ENCODE measurements at regions not wholly inside any gene's neighbourhood (a gene's known extent, or its start where the extent isn't known, plus 50 kb on each side); places are given as distances from the start of the nearest gene placed in this dataset.
"Not testable (repeated sequence)": the region's sequence is repeated elsewhere in the genome, so short reads cannot be mapped to it uniquely, and the experiment has no call there.

DNA sequence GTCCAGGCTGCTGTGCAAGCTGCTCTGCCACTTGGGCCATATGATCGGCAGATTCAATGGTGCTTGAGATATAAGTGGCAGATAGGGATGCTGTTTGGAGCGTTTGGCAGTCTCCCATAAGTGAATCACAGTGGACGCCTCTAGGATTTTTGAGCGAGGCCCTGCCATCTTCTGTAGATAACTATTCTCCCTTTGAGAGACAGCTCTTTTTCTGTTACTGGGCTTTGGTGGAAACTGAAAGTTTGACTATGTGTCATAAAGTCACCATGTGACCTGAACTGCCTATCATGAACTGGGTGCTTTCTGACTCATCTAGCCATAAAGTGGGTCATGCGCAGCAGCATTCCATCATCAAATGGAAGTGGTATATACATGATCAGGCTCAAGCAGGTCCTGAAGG is 412.5 kb upstream of the GRID2 start:
- H3K36me3 ChIP-seq (ENCODE audit: control insufficient read depth in 2 of 2, insufficient read depth in 2 of 2, low read length in 1 of 2); H3K27me3 ChIP-seq (ENCODE audit: control insufficient read depth in 2 of 2, insufficient read depth in 1 of 2, low read length in 1 of 2); H3K4me1 ChIP-seq (ENCODE audit: control insufficient read depth in 2 of 2, insufficient read depth in 2 of 2, low read length in 2 of 2); H3K9me3 ChIP-seq (ENCODE audit: control insufficient read depth in 2 of 2, insufficient read depth in 1 of 2, low read length in 1 of 2); DNase-seq (ENCODE audit: low read depth in 6 of 9, low spot score in 9 of 9); H3K27ac ChIP-seq (ENCODE audit: low read depth in 1 of 2, low read length in 1 of 2); H3K4me3 ChIP-seq (ENCODE audit: low read length in 2 of 2): not testable (repeated sequence)
- WGBS, result 96% methylated on average over 5 of the region's 5 CpGs

DNA sequence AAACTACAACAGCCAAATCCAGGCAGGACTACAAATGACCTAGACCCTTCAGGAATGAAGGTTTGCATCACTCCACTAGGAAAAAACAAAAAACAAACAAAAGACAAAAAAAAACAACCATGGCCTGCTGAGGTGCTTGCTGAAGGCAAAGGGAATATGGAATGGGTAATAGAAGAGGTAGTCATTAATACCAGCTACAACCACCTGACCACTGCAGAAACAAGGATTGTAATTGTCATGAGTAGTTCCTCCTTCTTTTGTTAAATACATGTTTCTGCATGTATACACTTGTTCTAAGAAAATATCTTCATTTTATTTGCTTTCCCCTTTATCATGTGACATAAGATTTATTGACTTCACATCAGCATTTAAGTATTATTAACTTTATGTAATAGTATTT is 409.8 kb upstream of the GRID2 start:
- Histone ChIP-seq H3K27ac (ENCODE audit: low read depth in 1 of 2, low read length in 1 of 2) (no peak overlapping the region), H3K9me3 (ENCODE audit: control insufficient read depth in 2 of 2, insufficient read depth in 1 of 2, low read length in 1 of 2) (no peaks in the 10 kb centered on the region), H3K27me3 (ENCODE audit: control insufficient read depth in 2 of 2, insufficient read depth in 1 of 2, low read length in 1 of 2) (no peaks in the 10 kb centered on the region), H3K4me3 (ENCODE audit: low read length in 2 of 2) (no peak overlapping the region), H3K4me1 (ENCODE audit: control insufficient read depth in 2 of 2, insufficient read depth in 2 of 2, low read length in 2 of 2) (no peaks in the 10 kb centered on the region), H3K36me3 (ENCODE audit: control insufficient read depth in 2 of 2, insufficient read depth in 2 of 2, low read length in 1 of 2) (no peaks in the 10 kb centered on the region)
- no peak for DNase-seq (ENCODE audit: low read depth in 6 of 9, low spot score in 9 of 9)

DNA sequence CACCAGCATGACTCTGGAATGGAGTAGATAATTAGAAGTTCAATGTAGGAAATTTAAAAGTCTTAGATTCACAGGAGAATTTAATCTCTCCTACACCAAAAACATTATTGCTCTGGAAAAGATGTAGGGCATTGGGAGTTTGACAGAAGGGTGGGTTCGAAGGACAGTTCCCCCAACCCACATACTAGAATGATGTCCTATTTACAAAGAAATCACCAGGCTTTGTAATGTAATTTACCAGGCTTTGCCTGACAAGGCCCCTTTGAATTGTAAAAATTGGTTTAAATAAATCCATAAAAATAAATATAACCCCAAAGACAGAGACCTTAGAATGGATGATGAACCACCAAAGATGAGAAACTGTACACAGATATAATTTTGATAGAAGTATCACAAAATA is 399.2 kb upstream of the GRID2 start:
- 61% methylated on average over 1 of the region's 1 CpG for WGBS
- Histone ChIP-seq H3K9me3 (ENCODE audit: control insufficient read depth in 2 of 2, insufficient read depth in 1 of 2, low read length in 1 of 2) (no peaks in the 10 kb centered on the region), H3K27ac (ENCODE audit: low read depth in 1 of 2, low read length in 1 of 2) (no peak overlapping the region), H3K4me1 (ENCODE audit: control insufficient read depth in 2 of 2, insufficient read depth in 2 of 2, low read length in 2 of 2) (no peaks in the 10 kb centered on the region), H3K36me3 (ENCODE audit: control insufficient read depth in 2 of 2, insufficient read depth in 2 of 2, low read length in 1 of 2) (no peaks in the 10 kb centered on the region), H3K27me3 (ENCODE audit: control insufficient read depth in 2 of 2, insufficient read depth in 1 of 2, low read length in 1 of 2) (no peaks in the 10 kb centered on the region), H3K4me3 (ENCODE audit: low read length in 2 of 2) (no peak overlapping the region)
- no peak for DNase-seq (ENCODE audit: low read depth in 6 of 9, low spot score in 9 of 9)

DNA sequence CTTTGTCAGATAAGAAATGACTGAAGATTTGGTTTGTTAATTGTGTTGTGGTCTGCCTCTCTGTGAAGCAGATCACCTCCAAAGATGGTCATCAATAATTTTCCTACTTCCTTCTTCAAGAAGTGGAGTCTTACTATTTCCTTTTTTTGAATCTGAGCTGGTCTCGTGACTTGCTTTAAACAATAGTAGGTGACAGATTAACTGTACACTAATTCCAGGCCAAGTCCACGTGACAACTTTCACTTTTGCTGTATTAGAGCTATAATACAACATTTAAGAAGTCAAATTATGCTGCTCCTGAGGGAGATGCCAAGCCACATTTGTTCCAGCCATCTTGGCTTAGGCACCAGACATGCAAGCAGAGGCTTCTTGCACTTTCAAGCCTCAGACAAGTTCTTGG is 393.8 kb upstream of the GRID2 start:
- 48% methylated on average over 2 of the region's 2 CpGs for WGBS
- no peak overlapping the region for H3K4me3 ChIP-seq (ENCODE audit: low read length in 2 of 2)
- no peak overlapping the region for H3K27ac ChIP-seq (ENCODE audit: low read depth in 1 of 2, low read length in 1 of 2)
- no peaks in the 10 kb centered on the region for H3K4me1 ChIP-seq (ENCODE audit: control insufficient read depth in 2 of 2, insufficient read depth in 2 of 2, low read length in 2 of 2)
- no peaks in the 10 kb centered on the region for H3K36me3 ChIP-seq (ENCODE audit: control insufficient read depth in 2 of 2, insufficient read depth in 2 of 2, low read length in 1 of 2)
- no peak for DNase-seq (ENCODE audit: low read depth in 6 of 9, low spot score in 9 of 9)
- no peaks in the 10 kb centered on the region for H3K9me3 ChIP-seq (ENCODE audit: control insufficient read depth in 2 of 2, insufficient read depth in 1 of 2, low read length in 1 of 2)
- no peaks in the 10 kb centered on the region for H3K27me3 ChIP-seq (ENCODE audit: control insufficient read depth in 2 of 2, insufficient read depth in 1 of 2, low read length in 1 of 2)

DNA sequence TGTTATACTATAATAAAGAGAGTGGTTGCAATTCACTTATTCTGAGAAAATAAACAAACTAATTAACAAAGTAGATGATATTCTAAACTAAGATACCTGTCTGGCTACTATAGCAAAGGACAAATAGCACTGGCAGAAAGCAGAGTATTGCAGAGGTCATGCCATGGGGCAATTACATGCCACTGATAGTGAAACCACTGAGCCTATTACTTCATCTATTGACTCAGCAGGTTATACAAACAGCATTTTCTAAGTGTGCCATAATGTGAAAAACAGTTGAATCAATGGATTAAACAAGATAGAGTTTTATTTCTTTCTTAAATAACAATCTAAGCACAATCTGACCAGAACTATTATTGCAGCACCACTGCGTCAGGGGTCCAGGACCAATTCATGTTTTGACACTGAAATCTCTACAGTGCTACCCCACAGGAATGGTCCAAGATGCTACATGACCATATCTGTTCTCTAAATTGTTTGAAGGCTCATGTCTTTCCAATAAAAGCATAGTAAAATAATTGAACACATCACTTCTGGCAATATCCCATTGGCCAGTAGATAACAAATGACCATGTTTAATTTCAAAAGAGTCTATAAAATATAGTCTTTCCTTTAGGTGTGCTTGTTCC is 389.5 kb upstream of the GRID2 start:
- DNase-seq (ENCODE audit: low read depth in 6 of 9, low spot score in 9 of 9), result no peak
- no peaks in the 10 kb centered on the region for H3K27me3 ChIP-seq (ENCODE audit: control insufficient read depth in 2 of 2, insufficient read depth in 1 of 2, low read length in 1 of 2)
- 96% methylated on average over 1 of the region's 1 CpG for whole genome bisulfite sequencing
- H3K4me1 ChIP-seq (ENCODE audit: control insufficient read depth in 2 of 2, insufficient read depth in 2 of 2, low read length in 2 of 2), result no peaks in the 10 kb centered on the region
- no peaks in the 10 kb centered on the region for H3K36me3 ChIP-seq (ENCODE audit: control insufficient read depth in 2 of 2, insufficient read depth in 2 of 2, low read length in 1 of 2)
- H3K4me3 ChIP-seq (ENCODE audit: low read length in 2 of 2), result no peak overlapping the region
- H3K27ac ChIP-seq (ENCODE audit: low read depth in 1 of 2, low read length in 1 of 2), result no peak overlapping the region
- no peaks in the 10 kb centered on the region for H3K9me3 ChIP-seq (ENCODE audit: control insufficient read depth in 2 of 2, insufficient read depth in 1 of 2, low read length in 1 of 2)

GRCh38 chr4:91916219-91916618 is 387.5 kb upstream of the GRID2 start:
- Histone ChIP-seq H3K27me3 (ENCODE audit: control insufficient read depth in 2 of 2, insufficient read depth in 1 of 2, low read length in 1 of 2) (no peaks in the 10 kb centered on the region), H3K9me3 (ENCODE audit: control insufficient read depth in 2 of 2, insufficient read depth in 1 of 2, low read length in 1 of 2) (no peaks in the 10 kb centered on the region), H3K4me1 (ENCODE audit: control insufficient read depth in 2 of 2, insufficient read depth in 2 of 2, low read length in 2 of 2) (no peaks in the 10 kb centered on the region), H3K27ac (ENCODE audit: low read depth in 1 of 2, low read length in 1 of 2) (no peak overlapping the region), H3K36me3 (ENCODE audit: control insufficient read depth in 2 of 2, insufficient read depth in 2 of 2, low read length in 1 of 2) (no peaks in the 10 kb centered on the region), H3K4me3 (ENCODE audit: low read length in 2 of 2) (no peak overlapping the region)
- DNase-seq (ENCODE audit: low read depth in 6 of 9, low spot score in 9 of 9), result no peak

GRCh38 chr4:91924625-91925024 is 379.1 kb upstream of the GRID2 start:
- no peaks in the 10 kb centered on the region for H3K27me3 ChIP-seq (ENCODE audit: control insufficient read depth in 2 of 2, insufficient read depth in 1 of 2, low read length in 1 of 2)
- 92% methylated on average over 5 of the region's 5 CpGs for WGBS
- no peak for DNase-seq (ENCODE audit: low read depth in 6 of 9, low spot score in 9 of 9)
- no peak overlapping the region for H3K27ac ChIP-seq (ENCODE audit: low read depth in 1 of 2, low read length in 1 of 2)
- H3K4me3 ChIP-seq (ENCODE audit: low read length in 2 of 2), result no peak overlapping the region
- H3K36me3 ChIP-seq (ENCODE audit: control insufficient read depth in 2 of 2, insufficient read depth in 2 of 2, low read length in 1 of 2), result no peaks in the 10 kb centered on the region
- H3K9me3 ChIP-seq (ENCODE audit: control insufficient read depth in 2 of 2, insufficient read depth in 1 of 2, low read length in 1 of 2), result peaks cover 0 to 10% of the 10 kb centered on the region in 2 donors
- H3K4me1 ChIP-seq (ENCODE audit: control insufficient read depth in 2 of 2, insufficient read depth in 2 of 2, low read length in 2 of 2), result no peaks in the 10 kb centered on the region

DNA sequence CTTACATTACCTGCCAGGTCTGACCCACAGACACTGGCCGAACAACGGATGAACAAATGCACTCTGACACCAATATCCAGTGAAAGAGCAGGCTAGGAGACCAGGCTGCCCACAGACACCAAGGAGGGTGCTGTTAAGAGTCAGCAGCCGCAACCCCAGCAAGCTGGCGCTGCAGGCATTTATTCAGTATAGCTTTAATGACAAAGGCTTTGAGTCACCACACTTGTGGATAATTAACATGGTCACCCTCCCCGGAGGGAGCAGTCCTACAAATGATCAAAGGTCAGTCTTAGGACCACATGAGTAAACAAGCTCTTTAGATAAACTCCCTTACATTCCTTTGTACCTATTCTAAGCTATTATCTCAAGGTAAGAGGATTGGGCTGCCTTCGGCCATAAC is 368.5 kb upstream of the GRID2 start:
- H3K4me1 ChIP-seq (ENCODE audit: control insufficient read depth in 2 of 2, insufficient read depth in 2 of 2, low read length in 2 of 2), result no peaks in the 10 kb centered on the region
- H3K27ac ChIP-seq (ENCODE audit: low read depth in 1 of 2, low read length in 1 of 2), result no peak overlapping the region
- no peak for DNase-seq (ENCODE audit: low read depth in 6 of 9, low spot score in 9 of 9)
- H3K27me3 ChIP-seq (ENCODE audit: control insufficient read depth in 2 of 2, insufficient read depth in 1 of 2, low read length in 1 of 2), result no peaks in the 10 kb centered on the region
- H3K4me3 ChIP-seq (ENCODE audit: low read length in 2 of 2), result no peak overlapping the region
- peaks cover 0 to 1% of the 10 kb centered on the region in 2 donors for H3K9me3 ChIP-seq (ENCODE audit: control insufficient read depth in 2 of 2, insufficient read depth in 1 of 2, low read length in 1 of 2)
- WGBS, result 95% methylated on average over 6 of the region's 6 CpGs
- H3K36me3 ChIP-seq (ENCODE audit: control insufficient read depth in 2 of 2, insufficient read depth in 2 of 2, low read length in 1 of 2), result no peaks in the 10 kb centered on the region

GRCh38 chr4:91936311-91936710 is 367.5 kb upstream of the GRID2 start:
- Histone ChIP-seq H3K4me3 (ENCODE audit: low read length in 2 of 2) (no peak overlapping the region), H3K4me1 (ENCODE audit: control insufficient read depth in 2 of 2, insufficient read depth in 2 of 2, low read length in 2 of 2) (no peaks in the 10 kb centered on the region), H3K27ac (ENCODE audit: low read depth in 1 of 2, low read length in 1 of 2) (no peak overlapping the region), H3K27me3 (ENCODE audit: control insufficient read depth in 2 of 2, insufficient read depth in 1 of 2, low read length in 1 of 2) (no peaks in the 10 kb centered on the region), H3K36me3 (ENCODE audit: control insufficient read depth in 2 of 2, insufficient read depth in 2 of 2, low read length in 1 of 2) (no peaks in the 10 kb centered on the region), H3K9me3 (ENCODE audit: control insufficient read depth in 2 of 2, insufficient read depth in 1 of 2, low read length in 1 of 2) (peaks cover 0 to 1% of the 10 kb centered on the region in 2 donors)
- DNase-seq (ENCODE audit: low read depth in 6 of 9, low spot score in 9 of 9), result no peak
- 80% methylated on average over 3 of the region's 3 CpGs for WGBS

DNA sequence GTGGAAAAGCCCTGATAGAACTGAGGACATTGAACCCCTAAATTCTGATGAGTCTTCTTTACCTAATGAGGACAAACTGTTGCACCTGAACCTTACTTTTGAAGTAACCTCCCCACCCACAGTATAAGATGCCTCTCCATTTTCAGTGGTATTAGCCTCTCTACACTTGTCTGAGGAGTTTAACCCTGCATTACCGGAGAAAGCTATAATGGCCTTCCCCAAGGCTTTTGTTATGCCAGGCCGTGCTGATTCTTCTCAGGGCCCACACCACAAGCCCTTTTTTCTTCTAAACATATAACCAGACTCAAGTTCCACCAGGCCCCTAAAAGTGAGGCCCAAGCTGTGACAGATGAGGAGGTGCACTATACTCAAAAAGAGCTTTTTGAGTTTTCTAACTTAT is 345.8 kb upstream of the GRID2 start:
- H3K9me3 ChIP-seq (ENCODE audit: control insufficient read depth in 2 of 2, insufficient read depth in 1 of 2, low read length in 1 of 2), result peaks cover 0 to 4% of the 10 kb centered on the region in 2 donors
- 90% methylated on average over 2 of the region's 2 CpGs for WGBS
- H3K4me3 ChIP-seq (ENCODE audit: low read length in 2 of 2), result no peak overlapping the region
- DNase-seq (ENCODE audit: low read depth in 6 of 9, low spot score in 9 of 9), result no peak
- H3K27ac ChIP-seq (ENCODE audit: low read depth in 1 of 2, low read length in 1 of 2), result no peak overlapping the region
- no peaks in the 10 kb centered on the region for H3K4me1 ChIP-seq (ENCODE audit: control insufficient read depth in 2 of 2, insufficient read depth in 2 of 2, low read length in 2 of 2)
- no peaks in the 10 kb centered on the region for H3K36me3 ChIP-seq (ENCODE audit: control insufficient read depth in 2 of 2, insufficient read depth in 2 of 2, low read length in 1 of 2)
- H3K27me3 ChIP-seq (ENCODE audit: control insufficient read depth in 2 of 2, insufficient read depth in 1 of 2, low read length in 1 of 2), result no peaks in the 10 kb centered on the region
